ENCODE measurements at regions not wholly inside any gene's neighbourhood (a gene's known extent, or its start where the extent isn't known, plus 50 kb on each side); places are given as distances from the start of the nearest gene placed in this dataset.

DNA sequence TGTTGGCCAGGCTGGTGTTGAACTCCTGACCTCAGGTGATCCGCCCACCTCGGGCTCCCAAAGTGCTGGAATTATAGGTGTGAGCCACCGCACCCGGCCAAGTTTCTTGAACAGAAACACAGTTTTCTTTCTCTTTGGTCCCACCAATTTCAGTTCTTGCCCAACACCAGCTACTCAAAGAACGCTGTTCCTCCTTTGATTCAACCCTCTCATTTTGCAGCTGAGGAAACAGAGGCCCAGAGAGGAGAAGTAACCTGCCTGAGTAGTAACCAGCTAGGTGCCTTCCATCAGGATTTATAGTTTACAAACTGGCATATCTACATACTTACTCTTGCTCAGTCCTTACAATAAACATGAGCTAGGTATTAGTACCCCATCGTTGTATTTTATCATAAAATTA is 119.9 kb downstream of the SYF2 start:
- DNase-seq (ENCODE audit: insufficient read length), result no peak
- no peak for TF ChIP-seq POLR2AphosphoS5 (IDR thresholded peaks at IDR 0.05; ENCODE audit: low read depth, low read length)
- no peak for TF ChIP-seq TAF1 (IDR thresholded peaks at IDR 0.05; ENCODE audit: borderline replicate concordance, low read depth, low read length)
- no peak for TF ChIP-seq POLR2A (IDR thresholded peaks at IDR 0.05; ENCODE audit: low read depth, low read length)
- FAIRE-seq, result no peak

GRCh38 chr1:25111706-25112105 is 120.6 kb downstream of the SYF2 start:
- TF ChIP-seq POLR2AphosphoS5 (IDR thresholded peaks at IDR 0.05; ENCODE audit: low read depth, low read length), result no peak
- TF ChIP-seq POLR2A (IDR thresholded peaks at IDR 0.05; ENCODE audit: low read depth, low read length), result no peak
- no peak for TF ChIP-seq TAF1 (IDR thresholded peaks at IDR 0.05; ENCODE audit: borderline replicate concordance, low read depth, low read length)
- DNase-seq (ENCODE audit: insufficient read length) (no peak), FAIRE-seq (peak; percentile 21)

DNA sequence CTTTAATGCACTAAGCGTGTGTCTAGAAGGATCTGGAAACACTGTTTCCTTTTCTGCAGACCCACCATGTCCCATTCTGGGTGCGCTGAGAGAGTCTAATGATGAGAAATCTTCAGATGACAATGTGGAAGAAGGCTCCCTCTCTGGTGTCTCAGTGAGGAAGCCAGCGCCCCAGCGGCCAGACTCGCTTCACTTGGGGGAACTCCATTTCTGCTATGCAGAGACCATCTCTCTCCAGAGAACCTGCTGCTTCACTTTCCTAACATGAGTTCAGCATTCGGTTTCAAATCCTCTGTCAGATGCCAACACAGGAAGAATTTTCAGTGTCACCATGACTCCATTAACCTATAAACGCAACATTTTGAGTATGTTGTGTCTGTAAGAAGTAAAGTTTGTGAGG is 121.8 kb downstream of the SYF2 start:
- DNase-seq (ENCODE audit: insufficient read length) (no peak), FAIRE-seq (peak; percentile 72)
- TF ChIP-seq POLR2AphosphoS5 (IDR thresholded peaks at IDR 0.05; ENCODE audit: low read depth, low read length) (no peak), TAF1 (IDR thresholded peaks at IDR 0.05; ENCODE audit: borderline replicate concordance, low read depth, low read length) (no peak), POLR2A (IDR thresholded peaks at IDR 0.05; ENCODE audit: low read depth, low read length) (no peak)

- no peak for FAIRE-seq
- TF ChIP-seq POLR2AphosphoS5 (IDR thresholded peaks at IDR 0.05; ENCODE audit: low read depth, low read length), result no peak
- no peak for TF ChIP-seq POLR2A (IDR thresholded peaks at IDR 0.05; ENCODE audit: low read depth, low read length)
- TF ChIP-seq TAF1 (IDR thresholded peaks at IDR 0.05; ENCODE audit: borderline replicate concordance, low read depth, low read length), result no peak
- DNase-seq (ENCODE audit: insufficient read length), result no peak
Measured at GRCh38 chr1:25110036-25110435, 122.3 kb downstream of the SYF2 start.

- DNase-seq (ENCODE audit: insufficient read length), result no peak
- FAIRE-seq, result peak; percentile 81
- TF ChIP-seq POLR2A (IDR thresholded peaks at IDR 0.05; ENCODE audit: low read depth, low read length) (no peak), POLR2AphosphoS5 (IDR thresholded peaks at IDR 0.05; ENCODE audit: low read depth, low read length) (no peak), TAF1 (IDR thresholded peaks at IDR 0.05; ENCODE audit: borderline replicate concordance, low read depth, low read length) (no peak)
Measured at GRCh38 chr1:25109531-25109951, 122.8 kb downstream of the SYF2 start.

DNA sequence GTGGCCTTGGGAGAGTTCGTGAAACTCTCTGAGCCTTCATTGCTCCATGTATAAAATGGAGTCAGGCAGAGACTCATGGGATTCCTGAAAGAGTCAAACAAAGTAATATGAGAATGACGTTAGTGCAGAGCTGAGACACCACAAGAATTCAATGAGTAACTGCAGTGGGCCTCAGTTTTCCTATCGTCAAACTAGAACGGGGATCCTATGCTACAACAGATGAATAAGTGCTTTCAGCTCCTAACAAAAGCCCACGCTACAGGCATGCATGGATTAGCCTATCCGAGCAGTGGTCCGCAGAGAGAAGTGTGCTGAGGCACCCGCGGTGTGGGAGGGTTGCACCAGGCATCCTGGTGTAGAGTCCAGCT is 124.7 kb downstream of the SYF2 start:
- no peak for DNase-seq (ENCODE audit: insufficient read length)
- TF ChIP-seq POLR2A (IDR thresholded peaks at IDR 0.05; ENCODE audit: low read depth, low read length) (no peak), TAF1 (IDR thresholded peaks at IDR 0.05; ENCODE audit: borderline replicate concordance, low read depth, low read length) (no peak), POLR2AphosphoS5 (IDR thresholded peaks at IDR 0.05; ENCODE audit: low read depth, low read length) (no peak)
- FAIRE-seq, result no peak

DNA sequence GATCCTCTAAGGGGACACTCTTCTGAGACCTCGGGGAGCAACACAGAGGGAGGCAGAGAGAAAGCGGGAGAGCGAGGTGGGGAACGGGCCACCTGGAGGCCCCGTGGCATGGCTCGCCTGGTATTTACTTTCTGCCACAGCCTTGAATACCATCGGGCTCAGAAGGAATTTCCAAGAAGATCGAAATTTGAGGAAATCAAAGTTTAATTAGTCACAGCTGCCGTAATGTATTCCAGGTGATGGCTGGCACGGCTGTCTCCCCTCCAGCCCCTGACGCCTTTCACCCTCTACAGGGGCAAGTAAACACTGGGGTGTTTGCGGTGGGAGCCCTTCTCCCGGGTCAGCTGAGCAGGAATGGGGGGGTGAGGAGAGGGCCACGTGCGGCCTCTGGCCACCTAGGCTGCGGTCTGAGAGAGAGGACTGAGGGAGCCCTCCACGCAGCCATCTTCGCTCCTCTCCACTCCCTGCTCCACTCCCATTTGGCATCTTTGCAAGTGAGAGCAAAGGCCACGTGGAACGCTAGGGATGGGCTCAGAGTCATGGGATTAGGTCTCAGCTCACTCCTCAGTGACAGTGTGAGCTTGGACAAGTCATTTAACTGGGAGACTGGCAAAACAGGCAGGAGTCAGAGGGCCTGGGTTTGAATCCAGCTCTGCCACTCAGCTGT is 125.2 kb downstream of the SYF2 start:
- no peak for FAIRE-seq
- TF ChIP-seq POLR2A (IDR thresholded peaks at IDR 0.05; ENCODE audit: low read depth, low read length) (no peak), TAF1 (IDR thresholded peaks at IDR 0.05; ENCODE audit: borderline replicate concordance, low read depth, low read length) (no peak), POLR2AphosphoS5 (IDR thresholded peaks at IDR 0.05; ENCODE audit: low read depth, low read length) (no peak)
- no peak for DNase-seq (ENCODE audit: insufficient read length)

GRCh38 chr1:25106352-25106751 is 126.0 kb downstream of the SYF2 start:
- no peak for DNase-seq (ENCODE audit: insufficient read length)
- TF ChIP-seq POLR2A (IDR thresholded peaks at IDR 0.05; ENCODE audit: low read depth, low read length) (no peak), TAF1 (IDR thresholded peaks at IDR 0.05; ENCODE audit: borderline replicate concordance, low read depth, low read length) (no peak), POLR2AphosphoS5 (IDR thresholded peaks at IDR 0.05; ENCODE audit: low read depth, low read length) (no peak)
- FAIRE-seq, result peak; percentile 89

DNA sequence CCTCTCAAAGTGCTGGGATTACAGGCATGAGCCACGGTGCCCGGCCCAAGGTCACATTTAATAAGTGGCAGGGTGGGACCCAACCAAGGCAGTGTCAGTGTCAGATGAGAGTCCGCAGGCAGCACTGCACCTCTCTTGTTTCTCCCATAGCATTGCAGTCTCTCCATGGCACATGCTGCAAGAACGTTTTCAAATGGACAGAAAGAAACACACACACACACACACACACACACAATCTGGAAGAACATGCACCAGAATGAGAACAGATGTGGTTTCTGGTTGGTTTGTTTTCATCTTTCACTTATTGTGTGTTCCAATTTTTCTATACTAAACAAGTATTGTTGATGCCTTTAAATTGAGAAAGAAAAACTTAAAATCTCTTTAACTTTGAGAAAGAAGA is 126.5 kb downstream of the SYF2 start:
- DNase-seq (ENCODE audit: insufficient read length) (no peak), FAIRE-seq (peak; percentile 53)
- TF ChIP-seq TAF1 (IDR thresholded peaks at IDR 0.05; ENCODE audit: borderline replicate concordance, low read depth, low read length) (no peak), POLR2AphosphoS5 (IDR thresholded peaks at IDR 0.05; ENCODE audit: low read depth, low read length) (no peak), POLR2A (IDR thresholded peaks at IDR 0.05; ENCODE audit: low read depth, low read length) (no peak)

GRCh38 chr1:25104932-25105561 is 127.3 kb downstream of the SYF2 start:
- DNase-seq (ENCODE audit: insufficient read length), result no peak
- TF ChIP-seq POLR2AphosphoS5 (IDR thresholded peaks at IDR 0.05; ENCODE audit: low read depth, low read length) (no peak), TAF1 (IDR thresholded peaks at IDR 0.05; ENCODE audit: borderline replicate concordance, low read depth, low read length) (no peak), POLR2A (IDR thresholded peaks at IDR 0.05; ENCODE audit: low read depth, low read length) (no peak)
- FAIRE-seq, result no peak

GRCh38 chr1:25103164-25103795 is 129.0 kb downstream of the SYF2 start:
- no peak for FAIRE-seq
- no peak for DNase-seq (ENCODE audit: insufficient read length)
- TF ChIP-seq TAF1 (IDR thresholded peaks at IDR 0.05; ENCODE audit: borderline replicate concordance, low read depth, low read length) (no peak), POLR2A (IDR thresholded peaks at IDR 0.05; ENCODE audit: low read depth, low read length) (no peak), POLR2AphosphoS5 (IDR thresholded peaks at IDR 0.05; ENCODE audit: low read depth, low read length) (no peak)

Measured in GM12892 (cell line).